Thyroid gland (tissue), 4 donors: ENCODE measurements at regions not wholly inside any gene's neighbourhood (a gene's known extent, or its start where the extent isn't known, plus 50 kb on each side); places are given as distances from the start of the nearest gene placed in this dataset.

Experiments
- DNase-seq, 2 donors: peaks; one replicate each; pipeline ENCODE4 v3.0.0-alpha.2; 2019
- H3K27ac ChIP-seq, 3 donors: fragments of 200-600 bp; sonication (generic); 1 replicate in 2 of 3; 2 replicates in 1 of 3; pipeline ENCODE4 v1.5.1; 2016 to 2019; ENCODE audit warnings: mild to moderate bottlenecking in 1 of 3, moderate library complexity in 1 of 3
- H3K27me3 ChIP-seq: fragments of 200-600 bp; sonication (generic); one replicate; pipeline ENCODE4 v1.5.1; 2019
- H3K36me3 ChIP-seq, 2 donors: fragments of 200-600 bp; sonication (generic); one replicate each; pipeline ENCODE4 v1.5.1; 2016 to 2019
- H3K4me1 ChIP-seq, 2 donors: fragments of 200-600 bp; sonication (generic); one replicate each; pipeline ENCODE4 v1.5.1; 2017 to 2019
- H3K4me3 ChIP-seq, 3 donors: fragments of 200-600 bp; sonication (generic); replicated peaks in 1 of 3; 1 replicate in 2 of 3; 2 replicates in 1 of 3; pipeline ENCODE4 v1.5.1; 2016; ENCODE audit warnings: mild to moderate bottlenecking in 1 of 3
- H3K9me3 ChIP-seq: fragments of 200-600 bp; sonication (generic); one replicate; pipeline ENCODE4 v1.5.1; 2017
- POLR2A ChIP-seq, 2 donors: fragments of 450-650 bp; IDR thresholded peaks; one replicate each; pipeline ENCODE4 v1.6.1; 2017; ENCODE audit warnings: antibody characterized with exemption in 2 of 2, mild to moderate bottlenecking in 2 of 2, moderate library complexity in 1 of 2
- WGBS, 2 donors: methylation state at CpG; one replicate each; pipeline ENCODE4 v1.1.5; 2017; 5-methylcytosine and 5-hydroxymethylcytosine counted together
- intact Hi-C: fragments of 100-400 bp; cut with DNase I; formaldehyde crosslinking; loops from one replicate; pipeline ENCODE4 v1.15.1; 2023
- TF ChIP-seq, protein P1 (sequence below), 6 experiments: fragments of 200-600 bp in 3 of 6; fragments of 450-650 bp in 3 of 6; sonication (generic) in 3 of 6; IDR thresholded peaks; one replicate each; pipeline ENCODE4 v1.5.1; 2016 to 2019; ENCODE audit warnings: antibody characterized with exemption in 6 of 6, mild to moderate bottlenecking in 2 of 6, inconsistent platforms in 1 of 6, moderate library complexity in 1 of 6

DNA sequence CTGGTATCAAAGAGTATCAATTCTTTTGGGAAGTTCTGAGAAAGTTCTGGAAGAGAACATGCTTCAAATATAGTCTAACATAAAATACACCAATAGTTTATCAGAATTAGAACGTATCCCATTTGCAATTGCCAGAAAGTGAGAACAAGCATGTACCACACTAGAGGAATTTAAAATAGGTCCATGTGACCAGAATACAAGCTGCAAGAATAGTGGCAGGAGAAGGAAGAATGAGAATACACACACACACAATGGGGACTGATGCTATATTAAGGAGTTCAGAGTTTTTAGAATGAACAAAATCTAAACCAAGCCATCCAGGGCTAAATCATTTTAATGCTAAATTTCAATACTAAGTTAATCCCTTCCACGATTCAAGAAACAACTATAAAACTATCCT, 99.1 kb upstream of the TMEM168 start:
- H3K4me3 ChIP-seq: no peak overlapping the region
- WGBS, 2 donors: 87% methylated on average over 2 of the region's 2 CpGs
- H3K9me3 ChIP-seq: no peaks in the 10 kb centered on the region
- TF ChIP-seq POLR2A (IDR thresholded peaks at IDR 0.05): no peak
- TF ChIP-seq, protein P1, sequence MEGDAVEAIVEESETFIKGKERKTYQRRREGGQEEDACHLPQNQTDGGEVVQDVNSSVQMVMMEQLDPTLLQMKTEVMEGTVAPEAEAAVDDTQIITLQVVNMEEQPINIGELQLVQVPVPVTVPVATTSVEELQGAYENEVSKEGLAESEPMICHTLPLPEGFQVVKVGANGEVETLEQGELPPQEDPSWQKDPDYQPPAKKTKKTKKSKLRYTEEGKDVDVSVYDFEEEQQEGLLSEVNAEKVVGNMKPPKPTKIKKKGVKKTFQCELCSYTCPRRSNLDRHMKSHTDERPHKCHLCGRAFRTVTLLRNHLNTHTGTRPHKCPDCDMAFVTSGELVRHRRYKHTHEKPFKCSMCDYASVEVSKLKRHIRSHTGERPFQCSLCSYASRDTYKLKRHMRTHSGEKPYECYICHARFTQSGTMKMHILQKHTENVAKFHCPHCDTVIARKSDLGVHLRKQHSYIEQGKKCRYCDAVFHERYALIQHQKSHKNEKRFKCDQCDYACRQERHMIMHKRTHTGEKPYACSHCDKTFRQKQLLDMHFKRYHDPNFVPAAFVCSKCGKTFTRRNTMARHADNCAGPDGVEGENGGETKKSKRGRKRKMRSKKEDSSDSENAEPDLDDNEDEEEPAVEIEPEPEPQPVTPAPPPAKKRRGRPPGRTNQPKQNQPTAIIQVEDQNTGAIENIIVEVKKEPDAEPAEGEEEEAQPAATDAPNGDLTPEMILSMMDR (IDR thresholded peaks at IDR 0.05): no peak
- intact Hi-C loops: no loop called here
- H3K27ac ChIP-seq: no peak overlapping the region
- no peaks in the 10 kb centered on the region for H3K36me3 ChIP-seq
- DNase-seq: no peak
- no peaks in the 10 kb centered on the region for H3K4me1 ChIP-seq
- H3K27me3 ChIP-seq: no peaks in the 10 kb centered on the region

DNA sequence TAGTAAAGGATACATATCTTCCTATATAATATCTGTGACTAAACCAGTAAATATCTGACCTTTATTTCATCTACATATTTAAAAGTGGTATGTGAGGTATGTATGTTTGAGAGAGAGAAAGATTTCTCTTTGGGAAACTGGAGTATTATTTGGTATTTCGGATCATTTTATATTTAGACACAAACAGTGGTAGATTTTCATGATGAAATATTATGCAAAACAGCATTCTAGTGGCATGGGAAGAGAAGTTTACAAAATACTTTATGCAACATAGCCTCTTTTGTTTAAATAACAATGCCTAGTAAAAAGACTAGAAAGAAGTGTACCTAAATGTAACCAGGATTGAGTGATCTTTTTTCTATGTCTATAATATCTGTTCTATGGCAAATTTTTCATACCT, 98.6 kb upstream of the TMEM168 start:
- no peak overlapping the region for H3K27ac ChIP-seq
- H3K9me3 ChIP-seq: no peaks in the 10 kb centered on the region
- intact Hi-C loops: no loop called here
- WGBS, 2 donors: 97 to 98% methylated on average over 1 of the region's 1 CpG
- H3K27me3 ChIP-seq: no peaks in the 10 kb centered on the region
- no peaks in the 10 kb centered on the region for H3K36me3 ChIP-seq
- H3K4me1 ChIP-seq: no peaks in the 10 kb centered on the region
- TF ChIP-seq POLR2A (IDR thresholded peaks at IDR 0.05): no peak
- TF ChIP-seq, protein P1 (IDR thresholded peaks at IDR 0.05): no peak
- H3K4me3 ChIP-seq: no peak overlapping the region
- no peak for DNase-seq

- DNase-seq: no peak
- Histone ChIP-seq H3K9me3 (no peaks in the 10 kb centered on the region), H3K4me1 (peaks cover 6% of the 10 kb centered on the region in 2 donors), H3K27me3 (no peaks in the 10 kb centered on the region), H3K36me3 (no peaks in the 10 kb centered on the region), H3K27ac (no peak overlapping the region), H3K4me3 (no peak overlapping the region)
- no peak for TF ChIP-seq POLR2A (IDR thresholded peaks at IDR 0.05)
- TF ChIP-seq, protein P1 (IDR thresholded peaks at IDR 0.05): no peak
- WGBS, 2 donors: 91 to 94% methylated on average over 1 of the region's 1 CpG
- intact Hi-C loops: no loop called here
Observed at GRCh38 chr7:112887976-112888375, 97.8 kb upstream of the TMEM168 start.

- H3K27ac ChIP-seq: no peak overlapping the region
- no peaks in the 10 kb centered on the region for H3K9me3 ChIP-seq
- H3K36me3 ChIP-seq: no peaks in the 10 kb centered on the region
- intact Hi-C loops: no loop called here
- no peak overlapping the region for H3K4me3 ChIP-seq
- 96 to 98% methylated on average over 1 of the region's 1 CpG for WGBS, 2 donors
- peaks cover 7 to 8% of the 10 kb centered on the region in 2 donors for H3K4me1 ChIP-seq
- H3K27me3 ChIP-seq: no peaks in the 10 kb centered on the region
- TF ChIP-seq POLR2A (IDR thresholded peaks at IDR 0.05): no peak
- TF ChIP-seq, protein P1 (IDR thresholded peaks at IDR 0.05): no peak
- DNase-seq: no peak
Observed at GRCh38 chr7:112887337-112887736, 97.1 kb upstream of the TMEM168 start.

DNA sequence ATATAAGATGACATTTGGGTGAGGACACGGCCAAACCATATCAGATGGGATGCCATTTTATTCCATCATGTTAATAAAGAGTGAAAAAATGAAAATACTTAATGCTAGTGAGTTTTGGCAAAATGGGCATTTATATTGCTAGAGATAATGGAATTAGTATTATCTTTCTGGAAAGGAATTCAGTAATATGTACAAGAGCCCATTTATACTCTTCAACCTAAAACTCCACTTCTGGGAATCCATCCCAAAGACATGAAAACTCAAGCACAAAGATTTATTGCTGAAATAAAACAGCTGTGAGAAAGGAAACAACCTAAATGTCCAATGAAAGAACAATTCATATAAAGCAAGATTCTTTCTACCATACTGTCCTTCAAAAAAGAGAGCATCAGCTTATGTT, 96.0 kb upstream of the TMEM168 start:
- H3K36me3 ChIP-seq: no peaks in the 10 kb centered on the region
- intact Hi-C loops: no loop called here
- no peaks in the 10 kb centered on the region for H3K27me3 ChIP-seq
- H3K9me3 ChIP-seq: no peaks in the 10 kb centered on the region
- peaks cover 7 to 8% of the 10 kb centered on the region in 2 donors for H3K4me1 ChIP-seq
- no peak overlapping the region for H3K27ac ChIP-seq
- no peak for TF ChIP-seq POLR2A (IDR thresholded peaks at IDR 0.05)
- TF ChIP-seq, protein P1 (IDR thresholded peaks at IDR 0.05): no peak
- DNase-seq: no peak
- H3K4me3 ChIP-seq: no peak overlapping the region
- 93 to 100% methylated on average over 1 of the region's 1 CpG for WGBS, 2 donors
